DMS 273 treated with DMSO at 0.1 percent for 48 hours (cell line): ENCODE measurements at regions not wholly inside any gene's neighbourhood (a gene's known extent, or its start where the extent isn't known, plus 50 kb on each side); places are given as distances from the start of the nearest gene placed in this dataset.

ENCODE experiments used
- DNase-seq: peaks from one replicate; lab custom pipeline; 2025; lab: John Stamatoyannopoulos, UW

DNA sequence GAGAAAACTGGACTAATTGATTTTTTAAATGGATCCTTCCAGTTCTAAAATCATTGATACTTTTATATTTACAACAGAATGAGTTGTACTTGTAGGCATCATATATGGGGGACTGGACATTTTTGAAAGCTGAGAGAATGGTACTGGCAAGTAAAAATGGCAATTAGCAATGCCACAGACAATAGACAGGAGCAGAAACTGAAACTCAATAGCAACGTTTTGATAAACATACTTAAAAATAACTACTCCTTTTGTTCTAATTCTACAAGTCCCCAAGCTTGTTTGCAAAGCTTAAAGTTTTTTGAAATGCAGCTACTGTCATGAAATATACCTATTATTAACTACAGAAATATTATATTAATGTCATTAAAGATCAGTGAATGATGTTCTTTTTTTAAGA is 52.8 kb upstream of the FBXL7 start:
- no peak for DNase-seq

DNA sequence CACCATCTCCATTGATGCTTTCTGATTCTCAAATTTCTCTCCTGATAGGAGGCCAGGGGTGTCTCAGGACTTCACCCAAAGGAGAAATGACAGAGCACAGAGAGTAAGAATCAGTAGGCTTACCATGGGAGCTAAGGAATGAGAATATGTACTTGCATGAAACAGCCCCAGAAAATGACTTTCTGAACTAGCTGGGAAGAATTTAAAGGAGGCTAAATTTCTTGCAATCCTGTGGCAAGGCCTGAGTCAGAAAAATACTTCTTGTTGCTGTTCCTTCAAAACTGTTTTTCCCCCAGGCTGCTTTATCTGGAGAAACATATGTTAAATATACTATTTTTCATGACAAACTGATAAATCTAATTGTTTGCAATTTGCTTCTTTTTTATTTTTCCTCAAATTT is 53.4 kb upstream of the FBXL7 start:
- DNase-seq = no peak

DNA sequence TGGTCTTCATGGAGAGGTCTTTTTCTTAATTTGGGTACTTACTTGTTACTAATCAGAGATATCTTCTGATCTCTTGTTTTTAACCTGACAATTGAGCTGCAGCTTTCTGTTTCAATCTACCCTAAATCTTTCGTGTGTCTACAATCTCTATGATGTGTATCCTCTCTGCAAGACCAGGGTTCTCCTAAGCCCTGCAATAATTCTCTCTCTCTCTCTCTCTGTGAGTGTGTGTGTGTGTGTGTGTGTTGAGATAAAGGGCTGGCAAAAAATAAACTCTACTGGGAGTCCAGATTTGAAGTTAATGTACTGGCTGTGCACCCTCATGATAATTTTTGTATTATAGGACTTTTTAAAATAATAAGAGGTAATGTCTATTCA is 57.8 kb upstream of the FBXL7 start:
- DNase-seq = no peak

DNA sequence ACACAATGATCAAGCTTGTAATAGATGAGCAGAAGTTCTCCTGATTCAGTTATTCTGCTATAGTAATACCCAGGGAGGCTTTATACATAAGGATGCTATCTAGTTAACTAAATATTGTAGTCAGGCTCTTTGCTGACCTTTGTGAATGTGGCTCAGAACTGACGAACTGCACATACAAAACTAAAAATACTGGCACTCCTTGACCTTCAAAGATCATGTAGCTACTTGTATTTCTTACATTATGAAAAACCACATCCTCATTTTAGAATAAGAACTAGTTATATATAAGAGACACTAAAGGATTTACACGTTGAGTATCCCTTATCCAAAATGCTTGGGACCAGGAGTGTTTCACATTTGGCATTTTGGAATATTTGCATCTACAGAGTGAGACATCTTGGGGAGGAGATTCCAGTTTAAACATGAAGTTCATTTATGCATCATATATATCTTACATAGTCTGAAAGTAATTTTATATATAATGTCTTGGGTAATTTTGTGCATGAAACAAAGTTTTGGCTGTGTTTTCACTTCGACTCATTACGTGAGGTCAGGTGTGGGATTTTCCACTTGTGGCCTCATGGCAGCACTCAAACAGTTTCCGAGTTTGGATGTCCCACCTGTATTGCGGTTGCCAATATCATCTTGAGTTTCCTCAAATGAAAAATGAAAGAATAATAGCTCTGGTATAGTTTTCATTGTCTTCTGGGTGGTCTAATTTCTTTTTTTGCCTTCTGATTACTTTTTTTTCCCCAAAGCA is 58.4 kb upstream of the FBXL7 start:
- no peak for DNase-seq

DNA sequence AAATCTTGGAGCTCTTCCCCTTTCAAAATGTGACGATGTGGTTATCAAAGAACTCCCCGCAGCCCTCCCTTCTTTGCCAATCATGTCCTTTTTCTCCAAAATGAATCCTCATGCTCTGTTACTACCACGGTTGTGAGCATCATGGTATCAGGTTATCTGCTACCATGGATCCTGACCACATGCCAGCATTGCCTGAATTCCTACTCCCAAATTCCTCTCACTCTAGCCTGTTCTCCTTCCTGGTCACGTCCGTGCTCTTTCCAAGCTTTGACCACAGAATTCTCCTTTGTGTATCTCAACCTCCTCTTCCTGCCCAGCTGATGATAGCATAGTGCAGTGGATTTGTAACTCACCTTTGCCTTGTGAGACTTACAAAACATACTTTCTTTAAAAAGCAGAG is 59.5 kb upstream of the FBXL7 start:
- DNase-seq = no peak

DNA sequence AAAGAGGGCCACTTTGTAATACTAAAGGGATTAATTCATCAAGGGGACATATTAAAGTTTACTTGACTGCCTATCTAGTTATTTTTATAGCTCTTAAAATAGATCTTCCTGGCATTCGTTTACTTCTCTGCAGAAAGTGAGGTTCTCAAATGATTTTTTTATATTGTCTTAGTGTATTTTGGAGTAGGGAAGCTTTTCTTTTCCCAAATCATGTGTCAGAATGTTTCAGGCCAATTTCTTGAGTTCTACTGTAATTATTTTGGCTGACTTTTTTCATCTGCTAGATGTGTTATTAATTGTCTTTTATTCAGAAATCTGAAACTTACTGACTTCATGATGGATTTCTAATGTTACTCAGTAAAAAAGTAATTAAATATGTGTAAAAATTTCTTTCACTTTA is 60.2 kb upstream of the FBXL7 start:
- DNase-seq = no peak

DNA sequence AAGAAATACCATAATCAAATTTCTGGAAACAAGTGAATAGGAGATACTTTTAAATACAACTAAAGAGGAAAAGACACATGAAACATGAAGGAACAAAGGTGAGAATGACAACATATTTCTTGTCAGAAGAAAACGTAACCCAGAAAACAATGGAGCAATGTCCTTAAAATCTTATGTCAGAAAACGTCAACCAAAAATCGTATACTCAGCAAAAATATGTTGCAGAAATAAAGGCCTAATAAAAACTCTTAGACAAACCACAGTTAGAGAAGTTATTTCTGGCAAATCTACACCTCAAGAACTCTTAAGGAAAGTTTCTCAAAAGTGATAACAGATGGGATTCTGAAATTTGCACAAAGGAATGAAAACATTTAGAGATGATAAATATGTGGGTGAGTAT is 66.3 kb upstream of the FBXL7 start:
- DNase-seq = no peak

DNA sequence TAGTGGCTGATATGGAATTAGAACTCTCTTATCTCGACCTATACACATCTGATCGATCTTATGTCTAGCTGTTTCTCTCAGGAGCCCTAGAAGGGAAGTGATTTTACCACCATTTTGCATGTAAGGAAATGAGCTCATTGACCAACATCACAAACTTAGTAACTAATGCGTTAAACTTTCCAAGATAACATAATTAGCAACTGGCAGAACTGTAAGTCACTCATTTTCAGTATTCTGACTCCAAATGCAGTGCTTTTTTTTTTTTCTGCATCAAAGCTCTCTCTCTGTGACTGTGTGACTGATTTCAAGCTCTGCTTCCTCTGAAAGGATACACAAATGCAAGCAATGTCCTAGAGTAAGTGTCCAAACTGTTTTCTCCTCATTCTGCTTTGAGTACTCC is 68.1 kb upstream of the FBXL7 start:
- DNase-seq = no peak

DNA sequence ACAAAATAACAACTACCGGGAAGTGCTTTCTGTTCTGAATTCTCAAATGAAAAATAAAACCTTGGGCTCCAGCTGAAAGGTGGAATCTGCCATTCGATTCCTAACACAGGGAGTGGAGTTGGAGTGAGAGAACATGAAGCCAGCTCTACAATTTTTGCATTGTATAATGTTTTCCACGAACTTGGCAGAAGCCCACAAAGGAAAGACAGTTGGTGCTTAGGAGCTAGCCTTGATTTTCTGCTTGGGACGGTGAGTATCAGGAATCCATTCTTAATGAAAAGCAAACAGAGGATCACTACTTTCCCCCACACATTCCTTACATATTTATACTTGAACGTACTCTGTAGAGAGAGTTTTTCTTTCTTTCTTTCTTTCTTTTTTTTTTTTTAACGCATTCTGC is 74.2 kb upstream of the FBXL7 start:
- DNase-seq = no peak

DNA sequence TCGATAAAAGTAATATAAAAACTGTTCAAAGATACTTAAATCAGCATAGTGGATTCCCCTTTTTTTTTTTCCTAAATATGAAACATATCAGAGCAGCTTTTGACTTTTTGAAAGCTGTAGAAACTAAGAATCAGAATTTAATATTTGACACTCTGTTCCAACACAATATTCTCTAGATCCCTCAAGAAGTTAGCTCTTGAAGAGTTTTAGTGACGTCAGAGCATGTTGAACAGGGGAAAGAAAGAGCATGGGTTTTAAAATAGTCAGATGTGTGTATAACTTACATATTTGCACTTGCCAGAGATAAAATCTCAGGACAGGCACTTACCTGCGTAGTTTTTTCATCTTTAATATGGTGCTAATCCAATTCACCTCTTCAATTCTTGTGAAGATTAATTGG is 75.2 kb upstream of the FBXL7 start:
- no peak for DNase-seq

DNA sequence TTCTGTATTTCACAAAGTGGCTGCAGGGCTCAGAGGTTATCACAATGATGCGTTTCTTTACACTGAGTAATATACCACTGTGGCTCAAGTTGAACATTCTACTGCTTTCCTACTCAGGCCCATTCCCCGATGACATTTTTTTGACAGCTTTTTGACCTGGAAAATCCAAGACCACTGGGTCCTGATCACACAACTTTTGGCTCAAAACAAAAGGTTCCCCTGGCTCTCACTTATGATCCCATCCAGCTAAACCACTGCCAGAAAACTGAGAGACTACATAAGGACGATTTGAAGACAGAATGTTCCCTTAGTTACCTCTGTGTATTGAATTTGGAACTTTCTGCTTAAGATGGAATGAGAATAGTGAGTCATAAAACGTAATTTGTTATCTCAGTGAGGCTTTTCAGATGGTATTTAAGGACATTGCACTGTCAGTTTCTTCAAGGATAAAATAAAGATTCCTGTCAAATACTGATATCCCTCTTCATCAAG is 78.0 kb upstream of the FBXL7 start:
- no peak for DNase-seq

DNA sequence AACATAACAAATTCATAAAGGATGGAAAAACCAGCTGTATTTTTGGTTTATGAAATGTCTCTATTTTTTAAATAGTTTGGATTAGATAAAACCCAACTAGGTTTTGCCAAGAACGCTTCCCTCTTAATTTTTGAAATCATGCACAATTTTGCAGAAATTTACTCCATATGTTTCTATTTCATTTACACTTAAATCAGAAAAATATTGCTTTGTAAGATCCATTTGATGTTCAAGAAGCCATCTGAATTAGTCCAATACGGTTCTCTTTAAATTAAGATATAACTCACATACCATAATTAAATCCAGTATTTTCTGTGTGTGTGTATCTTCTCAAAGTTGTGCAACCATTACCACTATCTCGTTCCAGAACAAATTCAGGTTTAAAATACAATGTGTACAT is 78.6 kb upstream of the FBXL7 start:
- no peak for DNase-seq

DNA sequence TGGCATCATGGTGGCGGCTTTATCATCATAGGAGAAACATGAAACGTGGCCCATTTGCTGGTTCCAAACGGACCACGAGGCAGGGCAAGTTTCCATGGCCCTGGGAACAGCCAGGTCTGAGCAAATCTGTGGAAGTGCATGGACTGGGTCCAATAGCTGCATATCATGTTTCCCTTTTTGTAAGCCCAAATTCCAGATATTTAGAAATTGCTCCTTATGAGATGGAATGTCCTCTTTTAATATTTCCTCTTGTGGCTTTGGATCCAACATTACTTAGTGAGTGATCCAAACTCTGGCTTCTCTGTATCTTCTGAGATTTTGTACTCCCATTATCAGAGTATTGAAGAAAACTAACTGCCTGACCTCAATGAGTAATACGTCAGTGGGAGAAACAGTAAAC is 79.8 kb upstream of the FBXL7 start:
- no peak for DNase-seq

DNA sequence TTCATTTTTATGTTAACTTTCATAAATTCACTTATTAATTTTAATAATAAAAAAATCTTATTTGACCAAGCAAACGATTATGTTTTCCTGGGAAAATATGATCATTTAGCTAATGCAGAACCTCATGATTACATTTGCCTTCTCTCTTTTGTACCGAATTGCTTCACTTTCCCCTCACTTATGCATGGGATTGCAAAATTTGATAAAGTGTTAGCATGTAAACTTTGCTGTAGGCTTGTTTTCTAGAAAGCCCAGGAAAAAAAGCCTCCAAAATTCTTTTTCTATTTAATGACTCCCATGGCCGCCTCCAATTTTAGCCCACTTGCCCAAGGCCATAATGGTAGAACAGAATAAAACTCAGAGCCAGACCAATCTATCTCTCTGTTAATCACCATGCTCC is 82.8 kb upstream of the FBXL7 start:
- DNase-seq = no peak

DNA sequence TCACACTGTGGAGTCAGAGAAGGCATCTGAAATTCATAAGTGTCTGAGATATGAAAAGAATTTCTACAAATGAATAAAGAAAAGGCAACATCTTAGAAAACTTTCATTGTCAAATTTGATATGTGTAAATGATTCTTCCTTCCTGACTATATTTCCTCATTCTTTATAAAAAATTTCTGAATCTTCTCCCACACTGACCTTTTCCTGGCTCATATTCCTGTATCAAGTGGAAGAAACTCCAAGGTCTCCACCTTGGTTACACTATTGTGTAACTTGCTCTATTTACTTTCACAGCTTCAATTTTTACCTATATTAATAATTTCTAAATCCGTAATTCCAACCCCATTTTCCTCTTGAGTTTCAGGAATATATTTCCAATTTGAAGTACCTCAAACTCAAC is 93.5 kb upstream of the FBXL7 start:
- DNase-seq = no peak

DNA sequence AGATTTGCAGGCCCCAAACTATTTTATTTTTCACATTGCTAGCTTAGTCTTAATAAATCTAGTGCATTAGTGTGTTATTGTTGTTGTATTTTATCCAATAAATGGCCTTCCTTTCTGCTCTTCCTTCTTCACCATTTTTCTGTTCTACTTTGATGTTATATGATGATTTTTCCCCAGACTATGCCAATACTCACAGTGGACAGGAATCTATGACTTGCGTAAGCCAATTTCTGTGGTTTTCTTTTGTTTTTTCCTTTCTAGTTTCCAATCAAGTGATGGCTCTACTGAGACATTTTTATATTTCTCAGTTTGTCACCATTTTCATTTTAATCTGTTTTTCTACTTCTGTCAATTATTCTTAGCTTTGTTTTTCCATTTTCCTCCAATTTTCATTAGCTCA is 106.8 kb upstream of the FBXL7 start:
- no peak for DNase-seq

DNA sequence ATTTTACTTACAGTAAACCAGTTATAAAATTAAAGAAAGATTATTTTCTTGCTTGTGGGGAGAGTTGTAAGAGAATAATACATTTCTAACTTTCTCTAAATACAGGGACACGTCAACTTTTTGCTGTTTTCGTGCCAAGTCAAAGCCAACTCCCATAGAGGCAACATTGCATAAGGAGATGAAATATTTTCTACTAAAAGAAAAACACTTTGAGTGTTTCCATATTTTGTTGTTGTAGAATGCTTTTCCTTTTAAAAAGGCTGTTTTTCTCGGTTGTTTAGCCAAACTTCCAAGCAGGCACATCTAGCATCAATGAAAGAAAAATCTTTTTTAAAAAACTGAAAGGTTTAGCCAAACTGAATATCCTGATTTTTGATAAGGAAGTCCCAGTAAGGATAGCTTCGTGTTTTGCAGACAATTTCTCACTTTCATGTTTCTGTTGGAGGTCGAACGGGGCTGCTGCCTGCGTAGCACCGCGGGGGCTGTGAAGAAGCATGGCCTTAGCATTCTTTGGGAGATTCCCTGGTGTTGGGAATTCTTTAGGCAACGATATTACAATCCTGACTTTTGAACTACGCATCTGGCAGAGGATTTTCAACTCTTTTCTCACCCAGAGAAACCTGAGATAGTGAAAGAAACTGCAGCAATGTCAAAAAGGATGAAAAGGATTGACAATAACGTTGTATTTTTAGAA is 108.1 kb upstream of the FBXL7 start:
- DNase-seq = no peak

DNA sequence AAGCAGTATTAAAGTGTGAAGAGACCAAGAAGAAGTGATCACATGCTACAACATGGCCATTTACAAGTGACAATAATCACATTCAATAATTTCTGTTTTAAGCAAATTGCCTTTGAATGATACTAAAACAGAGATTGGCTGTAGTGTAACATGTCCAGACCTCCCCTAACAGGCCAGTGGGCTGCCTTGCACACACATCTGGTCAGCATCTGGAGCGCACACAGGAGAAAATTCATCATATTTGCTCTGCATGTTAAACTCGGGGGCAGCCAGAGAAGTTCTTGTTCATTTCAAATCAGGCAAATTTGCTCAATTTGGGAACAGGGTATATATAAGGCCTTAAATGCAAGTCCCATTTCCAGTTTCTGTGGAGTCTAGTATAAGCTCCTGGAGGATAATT is 111.1 kb upstream of the FBXL7 start:
- DNase-seq = no peak

DNA sequence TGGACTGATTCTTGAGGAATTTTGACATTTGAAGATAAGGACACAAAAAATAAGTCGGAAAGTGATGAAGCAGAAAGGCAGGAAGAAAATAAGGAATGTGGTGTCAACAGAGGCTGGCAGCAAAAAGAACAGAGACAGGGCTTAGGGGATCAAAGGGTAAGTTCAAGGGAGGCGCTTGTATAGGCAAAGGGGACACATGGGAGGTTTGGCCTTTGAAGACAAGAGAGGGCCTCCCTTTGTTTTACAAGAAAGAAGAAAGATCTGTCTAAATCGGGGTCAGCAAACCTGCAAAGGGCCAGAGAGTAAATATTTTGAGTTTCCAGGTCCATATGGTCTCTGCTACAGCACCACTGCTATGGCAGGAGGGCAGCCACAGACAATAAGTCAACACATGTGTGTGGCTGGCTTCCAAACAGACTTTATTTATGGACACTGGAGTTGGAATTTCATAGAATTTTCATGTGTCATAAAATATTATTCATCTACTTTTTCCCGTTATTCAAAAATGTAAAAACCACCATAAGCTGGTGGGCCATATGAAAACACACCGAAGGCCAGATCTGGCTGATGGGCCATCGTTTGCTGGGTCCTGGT is 112.0 kb upstream of the FBXL7 start:
- DNase-seq = no peak

DNA sequence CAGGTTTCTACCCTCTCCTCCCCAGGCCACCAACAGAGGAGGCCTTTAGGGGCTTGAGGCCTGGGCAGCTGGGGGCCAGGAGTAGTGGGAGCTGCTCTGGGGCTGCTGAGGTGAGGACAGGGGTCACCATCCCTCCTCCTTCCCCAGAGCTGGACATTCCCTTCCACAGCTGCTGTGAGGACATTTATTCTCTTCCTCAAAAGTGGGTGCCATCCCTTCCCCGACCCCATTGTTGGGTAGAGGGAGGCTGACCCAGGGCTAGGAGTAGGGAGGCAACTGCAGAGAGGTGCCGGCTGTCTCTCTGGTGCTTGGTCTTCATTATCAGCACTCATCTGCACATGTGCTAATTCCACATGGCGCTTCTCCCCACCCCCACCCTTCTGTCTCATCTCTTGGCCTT is 113.9 kb upstream of the FBXL7 start:
- DNase-seq = no peak

DNA sequence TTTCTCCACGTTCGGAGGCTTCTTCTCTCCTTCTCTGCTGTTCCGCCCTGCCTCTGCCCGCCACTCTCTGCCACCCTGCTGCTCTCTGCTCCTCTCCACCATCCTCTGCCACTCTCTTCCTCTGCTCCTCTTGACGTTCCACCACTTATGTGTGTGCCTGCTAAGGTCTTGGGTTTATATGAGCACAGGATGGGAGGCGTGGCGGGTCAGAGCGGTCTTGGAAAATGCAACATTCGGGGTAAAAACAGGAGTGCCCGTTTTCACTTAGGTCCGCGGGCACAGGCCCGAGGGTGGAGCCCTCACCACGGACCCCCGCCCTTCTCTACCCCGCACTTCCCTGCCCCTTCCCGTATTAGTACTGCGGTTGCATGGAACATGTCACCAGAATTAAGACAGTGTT is 114.4 kb upstream of the FBXL7 start:
- DNase-seq = no peak

DNA sequence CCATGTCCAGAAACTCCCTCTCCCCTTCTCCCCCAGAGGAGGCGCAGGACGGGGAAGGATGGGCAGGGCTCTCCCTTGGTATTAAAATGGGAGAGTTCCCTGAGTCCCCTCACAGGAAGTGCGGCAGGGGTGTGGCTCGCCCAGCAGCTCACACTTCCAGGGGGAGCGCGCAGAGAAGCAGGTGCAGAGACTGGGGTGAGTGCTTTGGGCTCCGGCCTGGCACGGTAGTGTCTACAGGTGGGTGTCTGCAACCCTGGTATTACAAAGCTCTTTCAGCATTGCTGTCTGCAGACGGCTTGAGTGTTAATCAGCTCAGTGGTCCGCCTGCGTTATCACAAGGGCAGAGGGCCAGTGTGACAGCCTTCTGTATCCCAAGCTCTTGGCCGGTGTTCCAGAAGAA is 114.9 kb upstream of the FBXL7 start:
- no peak for DNase-seq

DNA sequence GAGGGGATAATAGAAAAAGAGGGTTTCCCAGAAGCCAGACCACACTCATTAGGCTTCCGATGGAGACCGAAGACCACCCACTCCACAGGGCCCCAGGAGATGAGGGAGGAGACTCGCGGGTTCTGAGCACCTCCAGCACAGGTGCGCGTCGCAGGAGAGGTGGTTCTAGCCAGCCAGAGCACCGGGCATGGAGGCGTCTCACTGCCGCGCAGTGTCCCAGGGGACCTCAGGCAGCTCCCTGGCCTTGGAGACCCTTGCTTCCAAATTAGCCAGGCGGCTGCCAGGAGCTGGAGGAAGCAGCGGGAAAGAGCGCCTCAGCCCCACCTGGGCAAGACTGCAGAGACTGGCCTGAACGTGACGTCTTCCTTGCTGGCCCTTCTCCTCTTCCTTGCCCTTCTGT is 115.4 kb upstream of the FBXL7 start:
- DNase-seq = no peak

DNA sequence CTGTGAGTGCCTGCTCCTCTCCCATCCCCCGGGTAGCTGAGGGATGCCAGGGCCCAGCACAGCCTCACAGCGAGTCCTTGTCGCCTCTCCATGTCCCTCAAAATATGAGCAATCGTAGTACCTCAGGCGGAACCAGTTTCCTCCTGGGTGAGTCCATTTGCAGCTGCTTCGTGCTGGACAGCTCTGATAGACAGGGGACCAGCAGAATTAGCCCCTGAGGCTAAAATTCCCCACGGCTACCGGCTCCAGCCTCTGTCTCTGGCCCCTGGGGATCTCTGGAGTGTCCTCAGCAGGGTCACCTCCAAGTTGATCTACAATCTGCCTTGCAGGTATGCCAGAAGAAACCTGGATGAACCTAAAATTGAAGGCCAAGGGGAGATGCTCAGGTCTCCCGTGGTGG is 115.8 kb upstream of the FBXL7 start:
- DNase-seq = no peak
